HG03025 (cell line): ENCODE measurements at regions not wholly inside any gene's neighbourhood (a gene's known extent, or its start where the extent isn't known, plus 50 kb on each side); places are given as distances from the start of the nearest gene placed in this dataset.
"Not testable (repeated sequence)": the region's sequence is repeated elsewhere in the genome, so short reads cannot be mapped to it uniquely, and the experiment has no call there.

Source experiments
- ATAC-seq: cut with Tn5 transposase; IDR thresholded peaks from one replicate; pipeline ENCODE4 v1.9.1; 2021; ENCODE audit warnings: mild to moderate bottlenecking, moderate library complexity; ENCODE audit not compliant: unreplicated experiment, low FRiP score

GRCh38 chr22:46026899-46027210 lies 49.9 kb upstream of the WNT7B start:
- no peak for ATAC-seq

- ATAC-seq: no peak
Measured at GRCh38 chr22:46027211-46028105, 50.5 kb upstream of the WNT7B start.

- no peak for ATAC-seq
Measured at GRCh38 chr22:46028106-46028991, 51.4 kb upstream of the WNT7B start.

GRCh38 chr22:46029036-46029435 lies 52.1 kb upstream of the WNT7B start:
- no peak for ATAC-seq

GRCh38 chr22:46029574-46030200 lies 52.7 kb upstream of the WNT7B start:
- no peak for ATAC-seq

- ATAC-seq: no peak
Measured at GRCh38 chr22:46030231-46030880, 53.4 kb upstream of the WNT7B start.

- ATAC-seq: no peak
Measured at GRCh38 chr22:46031066-46031465, 54.1 kb upstream of the WNT7B start.

GRCh38 chr22:46031557-46031956 lies 54.6 kb upstream of the WNT7B start:
- no peak for ATAC-seq

- ATAC-seq: no peak
Measured at GRCh38 chr22:46031965-46032851, 55.2 kb upstream of the WNT7B start.

- ATAC-seq: no peak
Measured at GRCh38 chr22:46033256-46034200, 56.6 kb upstream of the WNT7B start.

- ATAC-seq: not testable (repeated sequence)
Measured at GRCh38 chr22:46034480-46034879, 57.5 kb upstream of the WNT7B start.

GRCh38 chr22:46035380-46035741 lies 58.4 kb upstream of the WNT7B start:
- ATAC-seq: no peak

- ATAC-seq: peak; percentile 89
Measured at GRCh38 chr22:46035742-46036557, 59.0 kb upstream of the WNT7B start.

GRCh38 chr22:46036558-46037408 lies 59.8 kb upstream of the WNT7B start:
- no peak for ATAC-seq

GRCh38 chr22:46038174-46038487 lies 61.2 kb upstream of the WNT7B start:
- ATAC-seq: no peak

- ATAC-seq: no peak
Measured at GRCh38 chr22:46038516-46039430, 61.8 kb upstream of the WNT7B start.
